ENCODE measurements at regions not wholly inside any gene's neighbourhood (a gene's known extent, or its start where the extent isn't known, plus 50 kb on each side); places are given as distances from the start of the nearest gene placed in this dataset.

DNA sequence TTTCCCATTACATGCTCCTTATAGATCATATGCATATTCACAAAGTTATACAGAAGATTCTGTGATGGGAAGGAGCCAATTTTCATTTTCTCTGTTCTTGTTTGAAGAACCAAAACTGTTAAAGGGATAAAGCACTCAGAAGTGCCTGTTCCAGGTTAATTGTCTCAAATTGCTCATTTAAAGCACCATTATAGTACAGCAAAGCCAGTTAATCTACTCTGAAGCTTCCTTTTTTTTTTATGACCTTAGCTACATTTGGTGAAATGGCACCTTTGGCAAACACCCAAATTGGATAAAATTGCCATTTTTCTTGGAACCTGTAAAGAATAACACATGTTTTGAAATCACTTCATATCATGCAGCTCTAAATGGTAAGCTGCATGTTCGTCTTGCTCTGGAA, 1092.3 kb downstream of the BCL11A start:
- no peaks in the 10 kb centered on the region for H4K20me1 ChIP-seq (replicated peaks in 1 of 2; ENCODE audit: control insufficient read depth in 1 of 2, insufficient read depth in 2 of 2, low read length in 2 of 2)
- H3K4me3 ChIP-seq (ENCODE audit: extremely low read depth in 1 of 4, insufficient read depth in 2 of 4, low read depth in 3 of 4, low read length in 4 of 4) = no peak overlapping the region
- DNase-seq (ENCODE audit: low read depth in 1 of 2, low spot score in 2 of 2) (no peak), FAIRE-seq (no peak)
- no peak overlapping the region for H3K9ac ChIP-seq (replicated peaks in 1 of 4; ENCODE audit: extremely low read depth in 1 of 4, low read depth in 3 of 4, low read length in 3 of 4)
- no peak overlapping the region for H3K56ac ChIP-seq (replicated peaks; ENCODE audit: insufficient read length, low read depth, low read length)
- H3K4me2 ChIP-seq (ENCODE audit: insufficient read depth in 1 of 2, low read depth in 2 of 2, low read length in 2 of 2) = no peak overlapping the region
- H3K23ac ChIP-seq (ENCODE audit: insufficient read length) = no peak overlapping the region
- 100% methylated on average over 1 of the region's 1 CpG; no CpG with 5 or more reads in 1 of the 2 experiments for WGBS, 2 experiments (ENCODE audit: extremely low coverage in 1 of 2, insufficient coverage in 1 of 2, insufficient read length in 1 of 2, insufficient replicate concordance in 2 of 2, low coverage in 1 of 2, low lambda C conversion rate in 2 of 2, missing lambda C conversion rate in 1 of 2)
- no peaks in the 10 kb centered on the region for H3K23me2 ChIP-seq (ENCODE audit: low read depth, low read length)
- H4K5ac ChIP-seq (ENCODE audit: insufficient read length, low read depth, low read length) = no peak overlapping the region
- CTCF ChIA-PET (ENCODE audit: partially characterized antibody) = interaction anchor here (0.6 kb wide), 1 partner anchor 481 kb away, joined by 4 read pairs; no protein-coding TSS in a partner anchor
- no peak overlapping the region for H4K8ac ChIP-seq (ENCODE audit: extremely low read depth, insufficient read depth, low read length)
- H3K9me3 ChIP-seq (ENCODE audit: insufficient read depth in 2 of 2, low read depth in 1 of 2, low read length in 1 of 2) = no peaks in the 10 kb centered on the region
- peaks cover 0 to 5% (median 2%) of the 10 kb centered on the region in 4 experiments; a peak in 2 of 7 replicates for H3K4me1 ChIP-seq (replicated peaks in 1 of 4; ENCODE audit: control insufficient read depth in 3 of 4, insufficient read depth in 4 of 4, low read length in 3 of 4)
- H2BK20ac ChIP-seq (ENCODE audit: low read length) = no peak overlapping the region
- H3K18ac ChIP-seq (ENCODE audit: extremely low read depth, low read length) = no peak overlapping the region
- no peaks in the 10 kb centered on the region for H3K36me3 ChIP-seq (ENCODE audit: control insufficient read depth in 2 of 4, insufficient read depth in 4 of 4, low read length in 3 of 4)
- H3K14ac ChIP-seq (ENCODE audit: insufficient read length) = no peak overlapping the region
- no peaks in the 10 kb centered on the region for H3K79me2 ChIP-seq (ENCODE audit: control insufficient read depth in 1 of 2, insufficient read depth in 2 of 2, low read length in 2 of 2)
- H2BK120ac ChIP-seq (replicated peaks; ENCODE audit: low read depth, low read length) = no peak overlapping the region
- no peaks in the 10 kb centered on the region for H3K79me1 ChIP-seq (ENCODE audit: low read depth, low read length)
- no peaks in the 10 kb centered on the region for H3K27me3 ChIP-seq (replicated peaks in 1 of 4; ENCODE audit: control insufficient read depth in 3 of 4, extremely low read depth in 1 of 4, insufficient read depth in 3 of 4, low read length in 3 of 4)
- no peak overlapping the region for H2BK12ac ChIP-seq (ENCODE audit: low read depth, low read length)
- no peak overlapping the region for H4K91ac ChIP-seq (replicated peaks; ENCODE audit: insufficient read length, low read length)
- no peak overlapping the region for H2BK5ac ChIP-seq (ENCODE audit: low read depth, low read length)
- H3K27ac ChIP-seq (ENCODE audit: low read depth, low read length) = no peak overlapping the region
- POLR2A ChIA-PET (ENCODE audit: partially characterized antibody) = no interaction called here
- no peak overlapping the region for H3K4ac ChIP-seq (replicated peaks; ENCODE audit: insufficient read length, low read depth, low read length)
- TF ChIP-seq EP300 (IDR thresholded peaks at IDR 0.05; ENCODE audit: borderline replicate concordance in 1 of 2, low read depth in 2 of 2, low read length in 2 of 2) = no peak
- no peak for TF ChIP-seq SIRT6 (IDR thresholded peaks at IDR 0.05; ENCODE audit: low read length)
- TF ChIP-seq RAD21 (IDR thresholded peaks at IDR 0.05 in 1 of 2, conservative IDR thresholded peaks at IDR 0.05 in 1 of 2; ENCODE audit: low read depth in 2 of 2, low read length in 2 of 2) = no peak
- no peak for TF ChIP-seq E2F6 (IDR thresholded peaks at IDR 0.05)
- TF ChIP-seq ASH2L (IDR thresholded peaks at IDR 0.05; ENCODE audit: low read length) = no peak
- H2BK15ac ChIP-seq (ENCODE audit: low read length) = no peak overlapping the region
- no peak overlapping the region for H2AK5ac ChIP-seq (ENCODE audit: low read depth, low read length)
- no peak overlapping the region for H2AFZ ChIP-seq (ENCODE audit: low read length)
